Mammary epithelial cell (primary cell): ENCODE measurements at regions not wholly inside any gene's neighbourhood (a gene's known extent, or its start where the extent isn't known, plus 50 kb on each side); places are given as distances from the start of the nearest gene placed in this dataset.

Source experiments
- EZH2 ChIP-seq: IDR thresholded peaks from 2 replicates; pipeline ENCODE4 v1.6.1; 2012; ENCODE audit warnings: low read length, inconsistent platforms, borderline replicate concordance
- TF ChIP-seq, protein P1 (sequence below), 2 donors: IDR thresholded peaks in 1 of 2; conservative IDR thresholded peaks in 1 of 2; 2 replicates each; pipeline ENCODE4 v1.5.1; 2011 to 2012; ENCODE audit warnings: inconsistent platforms in 2 of 2, low read length in 2 of 2, mild to moderate bottlenecking in 2 of 2, control low read depth in 1 of 2, low read depth in 1 of 2; ENCODE audit not compliant: insufficient read depth in 1 of 2; ENCODE audit errors: extremely low read depth in 1 of 2

DNA sequence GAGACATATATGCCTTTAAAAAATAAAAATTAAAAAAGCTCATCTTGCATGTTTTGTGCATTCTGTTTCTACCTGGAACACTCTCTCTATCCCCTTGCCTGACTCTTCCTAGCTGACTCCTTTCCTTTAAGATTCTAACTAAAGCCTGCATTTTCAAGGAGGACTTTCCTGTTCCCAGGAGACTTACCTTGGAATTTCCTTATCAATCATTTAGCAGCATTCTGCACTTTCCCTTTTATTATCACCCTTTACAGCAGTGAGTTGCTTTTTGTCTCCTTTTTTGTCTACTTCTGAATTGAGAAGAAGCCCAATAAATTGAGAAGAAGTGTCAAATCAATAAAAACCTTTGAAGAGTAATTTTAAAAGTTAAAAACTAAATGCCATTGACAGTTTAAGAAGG lies 142.2 kb upstream of the TMEM196 start:
- TF ChIP-seq, protein P1, sequence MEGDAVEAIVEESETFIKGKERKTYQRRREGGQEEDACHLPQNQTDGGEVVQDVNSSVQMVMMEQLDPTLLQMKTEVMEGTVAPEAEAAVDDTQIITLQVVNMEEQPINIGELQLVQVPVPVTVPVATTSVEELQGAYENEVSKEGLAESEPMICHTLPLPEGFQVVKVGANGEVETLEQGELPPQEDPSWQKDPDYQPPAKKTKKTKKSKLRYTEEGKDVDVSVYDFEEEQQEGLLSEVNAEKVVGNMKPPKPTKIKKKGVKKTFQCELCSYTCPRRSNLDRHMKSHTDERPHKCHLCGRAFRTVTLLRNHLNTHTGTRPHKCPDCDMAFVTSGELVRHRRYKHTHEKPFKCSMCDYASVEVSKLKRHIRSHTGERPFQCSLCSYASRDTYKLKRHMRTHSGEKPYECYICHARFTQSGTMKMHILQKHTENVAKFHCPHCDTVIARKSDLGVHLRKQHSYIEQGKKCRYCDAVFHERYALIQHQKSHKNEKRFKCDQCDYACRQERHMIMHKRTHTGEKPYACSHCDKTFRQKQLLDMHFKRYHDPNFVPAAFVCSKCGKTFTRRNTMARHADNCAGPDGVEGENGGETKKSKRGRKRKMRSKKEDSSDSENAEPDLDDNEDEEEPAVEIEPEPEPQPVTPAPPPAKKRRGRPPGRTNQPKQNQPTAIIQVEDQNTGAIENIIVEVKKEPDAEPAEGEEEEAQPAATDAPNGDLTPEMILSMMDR (conservative IDR thresholded peaks at IDR 0.05 in 1 of 2, IDR thresholded peaks at IDR 0.05 in 1 of 2; ENCODE audit: extremely low read depth in 1 of 2, insufficient read depth in 1 of 2, low read depth in 1 of 2, low read length in 2 of 2): no peak
- TF ChIP-seq EZH2: no peak
